Muscle of arm (tissue), 1 donor: ENCODE measurements at regions not wholly inside any gene's neighbourhood (a gene's known extent, or its start where the extent isn't known, plus 50 kb on each side); places are given as distances from the start of the nearest gene placed in this dataset.

ENCODE experiments used
- DNase-seq: peaks from one replicate; pipeline ENCODE4 v3.0.0-alpha.2; 2013

DNA sequence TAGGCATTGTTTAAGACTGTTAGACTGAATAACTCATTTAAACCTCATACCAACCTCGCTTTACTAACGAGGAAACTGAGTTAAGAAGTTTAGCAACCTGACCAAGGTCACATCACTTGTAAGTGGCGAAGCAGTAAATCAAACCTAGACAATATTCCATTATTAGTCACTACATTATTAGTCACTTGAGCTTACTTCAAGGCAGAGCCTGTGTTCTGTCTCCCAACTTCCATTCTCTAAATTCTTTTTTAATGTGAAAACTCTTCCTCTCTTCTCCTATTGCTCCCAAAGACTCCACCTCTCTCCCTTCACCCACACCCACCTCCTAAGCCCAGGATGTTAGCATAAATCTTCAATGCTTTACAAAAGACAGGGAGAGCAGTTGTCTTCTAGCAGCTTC lies 156.5 kb downstream of the ARL6IP6 start:
- no peak for DNase-seq

- DNase-seq = no peak
Measured at GRCh38 chr2:152870239-152870638, 151.8 kb downstream of the ARL6IP6 start.

DNA sequence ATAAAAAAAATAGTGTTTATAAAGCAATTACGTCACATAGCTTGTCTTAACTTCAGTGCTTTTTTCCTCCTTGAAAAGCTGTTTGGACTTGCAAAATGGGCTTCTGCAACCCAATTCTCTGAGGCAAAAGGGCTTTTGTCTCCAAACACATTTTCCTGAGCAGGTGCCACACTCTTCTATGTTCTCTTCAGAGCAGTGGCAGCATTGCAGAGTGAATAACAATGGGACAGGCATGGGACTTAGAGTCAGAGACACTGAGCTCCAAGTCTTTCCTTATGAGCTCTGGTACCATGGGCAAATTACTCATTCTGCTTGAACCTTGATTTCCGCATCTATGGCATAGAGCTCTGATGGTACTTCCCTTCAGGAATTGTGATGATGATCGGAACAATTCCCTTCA lies 149.0 kb downstream of the ARL6IP6 start:
- DNase-seq = no peak

DNA sequence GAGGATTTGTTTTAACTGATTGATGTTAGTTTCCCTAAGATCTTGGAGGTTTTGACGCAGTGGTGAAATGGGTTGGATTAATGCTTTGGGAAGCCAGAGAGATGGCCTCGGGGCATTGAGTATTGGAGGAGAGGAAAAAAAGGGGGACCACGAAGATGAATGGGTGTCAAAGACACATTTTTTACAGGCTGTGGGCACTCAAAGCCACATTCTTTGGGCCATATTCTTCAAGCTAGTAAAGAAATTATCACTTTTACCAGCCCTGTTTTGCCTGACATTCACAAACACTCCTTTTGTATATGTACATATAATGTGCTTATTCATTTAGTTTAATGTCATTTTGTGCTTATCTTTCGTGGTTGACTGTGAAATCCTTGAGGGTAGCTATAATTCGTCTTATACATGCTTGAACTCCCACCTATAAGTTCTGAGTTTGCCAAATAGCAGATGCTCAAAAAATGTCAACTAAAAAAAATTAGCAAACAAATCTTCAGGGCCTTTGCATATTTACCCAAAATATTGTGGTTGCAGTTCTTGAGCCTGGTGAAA lies 146.3 kb downstream of the ARL6IP6 start:
- no peak for DNase-seq

- no peak for DNase-seq
Measured at GRCh38 chr2:152863826-152864225, 145.4 kb downstream of the ARL6IP6 start.

- DNase-seq = peak; percentile 5
Measured at GRCh38 chr2:152861349-152861942, 143.0 kb downstream of the ARL6IP6 start.

GRCh38 chr2:152858594-152859265 lies 140.3 kb downstream of the ARL6IP6 start:
- no peak for DNase-seq

GRCh38 chr2:152846697-152847470 lies 128.5 kb downstream of the ARL6IP6 start:
- no peak for DNase-seq

- no peak for DNase-seq
Measured at GRCh38 chr2:152835674-152836073, 117.3 kb downstream of the ARL6IP6 start.

DNA sequence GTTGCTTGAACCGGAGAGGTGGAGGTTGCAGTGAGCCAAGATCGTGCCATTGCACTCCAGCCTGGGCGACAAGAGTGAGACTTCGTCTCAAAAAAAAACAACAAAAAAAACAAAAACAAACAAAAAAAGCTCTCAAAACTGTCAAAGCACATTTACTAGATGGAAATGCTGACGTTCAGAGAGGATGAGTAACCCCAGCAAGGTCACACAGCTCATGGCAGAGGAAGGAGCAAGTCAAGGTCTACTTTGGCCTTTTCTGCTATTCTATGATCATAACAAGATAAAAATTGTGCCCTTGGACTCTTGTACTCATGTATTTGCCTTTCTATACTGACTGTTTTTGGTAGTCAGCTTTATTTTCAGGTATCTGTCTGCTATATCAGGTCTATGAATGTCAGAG lies 109.5 kb downstream of the ARL6IP6 start:
- no peak for DNase-seq

DNA sequence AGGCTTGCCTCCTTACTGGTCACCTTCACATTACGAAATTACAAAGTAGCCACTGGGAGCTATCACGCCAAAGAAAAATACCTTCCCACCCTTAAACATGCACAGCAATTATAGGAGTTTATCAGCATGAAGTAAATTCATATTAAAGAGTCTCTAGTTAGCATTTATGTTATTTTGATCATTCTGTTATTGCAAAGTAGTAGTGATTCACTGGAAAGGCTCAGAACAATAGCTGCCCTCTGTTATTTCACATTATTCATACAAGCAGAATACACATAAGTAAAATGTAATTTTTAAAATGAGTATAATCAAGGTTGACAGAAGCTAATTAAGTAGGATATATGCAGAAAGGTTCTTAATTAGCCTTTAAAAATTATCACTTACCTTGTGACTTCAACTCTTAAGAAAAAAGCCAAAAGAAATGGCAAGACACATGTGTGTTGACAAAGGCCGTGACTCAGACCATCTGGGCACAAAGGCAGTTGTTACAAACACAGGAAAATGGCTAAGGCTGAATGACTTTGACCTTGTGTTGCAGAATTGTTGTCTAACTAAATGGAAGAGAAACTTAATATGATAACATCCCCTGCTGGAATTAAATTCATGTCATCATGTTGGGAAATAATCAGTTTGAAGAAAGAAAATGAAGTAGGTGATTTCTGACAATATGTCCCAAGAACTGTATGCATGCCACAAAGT lies 108.3 kb downstream of the ARL6IP6 start:
- DNase-seq = no peak

GRCh38 chr2:152825834-152826233 lies 107.4 kb downstream of the ARL6IP6 start:
- no peak for DNase-seq

DNA sequence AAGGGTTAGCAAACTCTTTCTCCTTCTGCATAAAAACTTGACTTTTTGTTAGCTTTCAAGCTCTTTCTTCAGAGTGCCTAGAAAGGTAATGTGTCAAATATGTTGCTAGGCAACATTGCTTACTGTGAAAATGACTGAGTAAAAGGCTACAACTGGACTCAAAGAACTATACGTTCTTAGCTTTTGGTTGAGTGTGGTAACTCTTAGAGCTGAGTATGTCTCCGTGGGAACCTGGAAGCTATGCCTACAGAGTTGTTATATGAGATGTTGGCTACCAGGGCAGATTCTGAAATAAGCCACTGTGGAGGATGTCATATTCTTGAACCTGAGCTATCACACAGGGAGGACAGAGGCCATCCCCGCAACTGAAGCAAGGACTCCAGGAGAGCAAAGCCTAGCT lies 105.5 kb downstream of the ARL6IP6 start:
- DNase-seq = no peak

DNA sequence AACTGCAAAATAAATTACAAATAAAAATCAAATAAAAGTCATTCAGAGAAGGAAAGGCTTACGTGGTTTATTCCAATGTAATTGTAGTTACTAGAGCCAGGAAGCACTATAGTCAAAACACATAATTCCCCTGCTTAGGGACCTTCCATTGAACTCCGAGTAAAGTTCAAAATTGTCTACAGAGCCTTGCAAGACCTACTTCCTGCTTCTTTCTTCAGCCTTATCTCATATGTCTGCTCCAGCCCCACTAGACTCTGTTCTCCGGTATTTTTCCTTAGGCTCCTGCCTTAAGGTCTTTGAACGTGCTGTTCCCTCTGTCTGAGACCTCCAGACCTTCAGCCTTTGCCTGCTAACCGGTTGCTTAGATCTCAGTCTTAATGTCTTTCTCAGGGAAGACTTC lies 104.3 kb downstream of the ARL6IP6 start:
- DNase-seq = no peak

DNA sequence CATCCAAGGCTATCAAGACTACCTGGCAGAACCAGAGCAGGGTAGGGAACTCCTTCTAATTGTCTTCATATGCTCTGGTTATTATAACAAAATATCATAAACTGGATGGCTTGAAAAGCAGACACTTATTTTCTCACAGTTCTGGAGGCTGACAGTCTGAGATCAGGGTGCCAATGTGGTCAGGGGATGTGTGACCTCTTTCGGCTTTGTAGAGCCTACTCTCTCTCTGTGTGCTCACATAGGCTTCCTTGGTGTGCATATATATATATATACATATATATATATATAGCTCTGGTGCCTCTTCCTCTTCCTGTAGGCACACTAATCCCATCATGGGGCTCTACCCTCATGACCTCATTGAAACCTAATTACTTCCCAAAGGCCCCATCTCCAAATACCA lies 101.6 kb downstream of the ARL6IP6 start:
- DNase-seq = no peak

- DNase-seq = no peak
Measured at GRCh38 chr2:152815634-152816257, 97.3 kb downstream of the ARL6IP6 start.

DNA sequence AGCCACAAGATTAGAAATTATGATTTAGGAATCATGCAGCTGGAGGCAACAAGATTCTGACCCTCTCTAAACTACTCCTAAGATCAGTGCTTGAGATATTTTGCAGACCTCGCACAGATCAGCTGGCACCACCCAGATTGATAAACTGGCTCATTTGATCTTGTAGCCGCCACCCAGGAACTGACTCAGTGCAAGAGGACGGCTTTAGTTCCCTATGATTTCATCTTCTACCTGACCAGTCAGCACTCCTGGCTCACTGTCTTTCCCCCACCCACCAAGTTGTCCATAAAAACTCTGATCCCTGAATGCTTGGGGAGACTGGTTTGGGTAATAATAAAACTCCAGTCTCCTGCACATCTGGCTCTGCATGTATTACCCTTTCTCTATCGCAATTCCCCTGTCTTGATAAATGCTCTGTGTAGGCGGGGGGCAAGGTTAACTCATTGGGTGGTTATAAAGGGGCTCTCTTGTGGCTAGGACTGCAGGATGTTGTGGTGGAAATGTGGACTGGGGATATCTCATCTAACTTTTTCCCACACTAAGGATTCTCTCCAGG lies 96.1 kb downstream of the ARL6IP6 start:
- DNase-seq = no peak

DNA sequence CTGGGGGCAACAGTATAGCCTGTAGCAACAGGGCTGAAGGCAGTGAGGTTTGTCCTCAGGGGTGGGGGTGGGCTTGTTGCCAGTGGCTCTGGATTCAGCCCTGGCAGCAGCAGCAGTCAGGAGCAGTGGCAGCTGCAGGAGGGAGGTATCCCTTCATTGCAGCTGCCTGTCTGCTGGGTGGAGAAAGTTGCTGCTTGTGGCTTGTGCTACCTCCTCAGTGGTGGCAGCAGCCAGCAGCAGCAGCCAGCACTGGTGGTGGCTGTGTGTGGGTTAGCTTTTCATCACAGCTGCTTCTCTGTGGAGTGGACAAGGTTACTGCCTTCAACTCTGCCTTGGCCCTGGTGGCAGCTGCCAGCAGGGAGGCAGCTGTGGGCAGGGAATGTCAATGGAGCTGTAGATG lies 94.9 kb downstream of the ARL6IP6 start:
- DNase-seq = no peak
